NCI-H2227 (cell line): ENCODE measurements at regions not wholly inside any gene's neighbourhood (a gene's known extent, or its start where the extent isn't known, plus 50 kb on each side); places are given as distances from the start of the nearest gene placed in this dataset.
"Not testable (repeated sequence)": the region's sequence is repeated elsewhere in the genome, so short reads cannot be mapped to it uniquely, and the experiment has no call there.

Experiments
- DNase-seq: peaks from one replicate; lab custom pipeline; 2025; ENCODE audit not compliant: unreplicated experiment; lab: John Stamatoyannopoulos, UW

GRCh38 chr3:193118907-193119306 lies 122.1 kb upstream of the PLAAT1 start:
- DNase-seq = no peak

DNA sequence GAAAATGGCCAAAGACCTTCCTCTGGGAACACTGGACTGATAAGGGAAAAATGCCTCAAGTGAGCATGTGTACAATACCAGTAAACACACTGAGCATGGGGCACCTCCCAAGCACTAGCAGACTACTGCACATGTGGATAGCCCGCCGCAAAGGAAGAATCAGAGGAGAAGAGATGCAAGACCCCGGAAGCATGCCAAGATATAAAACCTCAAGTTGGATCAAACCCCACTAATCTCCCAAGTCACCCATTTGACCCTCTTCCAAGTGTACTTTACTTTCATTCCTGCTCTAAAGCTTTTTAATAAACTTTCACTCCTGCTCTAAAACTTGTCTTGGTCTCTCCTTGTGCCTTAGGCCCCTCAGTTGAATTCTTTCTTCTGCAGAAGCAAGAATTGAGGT lies 121.1 kb upstream of the PLAAT1 start:
- no peak for DNase-seq

- no peak for DNase-seq
These were observed 116.2 kb upstream of the PLAAT1 start for GRCh38 chr3:193124861-193125260.

GRCh38 chr3:193129607-193130006 lies 111.4 kb upstream of the PLAAT1 start:
- DNase-seq = no peak

GRCh38 chr3:193130576-193130975 lies 110.4 kb upstream of the PLAAT1 start:
- no peak for DNase-seq

DNA sequence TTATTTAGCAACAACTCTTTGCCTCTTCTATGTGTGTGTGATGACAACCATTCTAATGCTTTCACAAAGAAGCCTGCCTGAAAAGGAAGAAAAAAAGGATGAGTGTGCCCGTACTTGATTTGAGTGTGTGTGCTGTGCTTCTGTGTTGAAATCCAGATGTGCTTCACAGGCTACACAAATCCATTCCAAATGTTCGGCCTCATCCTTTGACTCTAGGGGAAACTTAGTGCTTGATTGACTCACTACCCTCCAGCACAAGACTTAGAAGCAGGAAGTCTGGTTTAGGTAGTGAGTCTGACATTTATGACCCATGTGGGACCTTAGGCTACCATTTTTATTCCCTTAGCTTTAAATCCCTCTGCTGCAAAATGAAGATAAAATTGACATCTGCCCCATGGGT lies 108.8 kb upstream of the PLAAT1 start:
- DNase-seq = no peak

GRCh38 chr3:193132964-193133363 lies 108.1 kb upstream of the PLAAT1 start:
- DNase-seq = no peak

- no peak for DNase-seq
These were observed 106.2 kb upstream of the PLAAT1 start for GRCh38 chr3:193134856-193135255.

DNA sequence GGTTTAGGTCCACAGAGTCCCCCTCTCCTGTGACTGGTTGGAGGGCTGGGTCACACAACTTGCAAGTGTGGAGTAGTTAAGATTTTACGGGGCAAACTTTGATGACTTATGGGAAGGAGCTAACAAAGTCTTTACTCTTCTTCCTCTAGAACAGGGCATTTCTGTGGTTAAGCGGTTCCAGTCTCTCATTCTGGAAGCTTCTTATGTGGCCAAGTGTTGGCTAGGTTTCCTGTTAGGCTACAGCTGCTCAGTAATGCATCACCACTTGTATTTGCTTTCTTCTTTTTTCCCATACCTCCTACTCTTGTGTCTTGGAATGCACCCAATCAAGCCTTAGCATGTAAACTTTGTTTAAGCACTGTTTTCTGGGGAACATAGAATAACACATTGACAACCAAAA lies 100.6 kb upstream of the PLAAT1 start:
- DNase-seq = no peak

- DNase-seq = no peak
These were observed 95.8 kb upstream of the PLAAT1 start for GRCh38 chr3:193145248-193145647.

DNA sequence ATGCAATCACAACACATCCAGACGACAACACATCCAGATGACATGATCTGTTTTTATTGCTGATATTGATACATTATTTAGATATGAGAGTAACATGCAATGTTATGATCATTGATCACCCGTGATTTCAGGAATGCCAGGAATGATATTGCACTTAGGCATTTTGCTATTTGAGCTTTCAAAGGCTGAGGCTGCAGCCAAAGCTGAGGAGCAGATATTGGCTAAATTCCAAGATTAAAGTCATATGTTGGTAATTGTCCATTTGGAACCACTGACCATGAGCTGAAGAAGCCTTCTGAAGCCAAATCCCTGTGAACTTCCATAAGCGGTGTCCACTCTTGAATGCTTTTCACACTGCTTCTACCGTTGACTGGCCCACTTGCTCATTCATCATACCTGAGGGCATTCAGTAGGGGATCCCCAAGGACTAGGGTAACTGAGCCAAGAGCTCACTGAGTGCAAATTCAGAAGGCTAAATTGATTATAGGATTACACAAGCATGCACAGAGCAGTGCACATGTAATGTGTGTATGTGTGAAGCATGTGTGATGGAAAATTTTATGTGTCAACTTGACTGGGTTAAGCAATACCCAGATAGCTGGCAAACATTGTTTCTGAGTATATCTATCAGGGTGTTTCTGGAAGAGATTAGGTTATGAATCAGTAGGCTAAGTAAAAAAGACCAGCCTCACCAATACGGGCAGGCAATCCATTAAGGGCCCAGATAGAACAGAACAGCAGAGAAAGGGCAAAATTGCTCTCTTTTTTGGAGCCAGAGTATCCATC lies 92.1 kb upstream of the PLAAT1 start:
- no peak for DNase-seq

DNA sequence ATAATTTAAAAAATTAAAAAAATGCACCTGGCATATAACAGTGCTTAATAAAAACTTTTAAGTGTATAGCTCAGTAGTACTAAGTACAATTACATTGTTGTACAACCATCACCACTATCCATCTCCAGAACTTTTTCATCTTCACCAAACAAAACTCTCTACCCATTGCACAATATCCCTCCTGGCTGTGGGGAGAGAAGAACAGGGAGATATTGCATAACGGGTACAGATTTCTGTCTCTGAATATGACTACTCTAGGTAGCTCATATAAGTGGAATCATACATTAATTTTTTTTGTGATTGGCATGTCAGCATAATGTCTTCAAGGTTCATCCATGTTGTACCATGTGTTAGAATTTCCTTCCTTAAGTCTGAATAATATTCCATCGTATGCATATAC lies 91.0 kb upstream of the PLAAT1 start:
- DNase-seq = no peak

DNA sequence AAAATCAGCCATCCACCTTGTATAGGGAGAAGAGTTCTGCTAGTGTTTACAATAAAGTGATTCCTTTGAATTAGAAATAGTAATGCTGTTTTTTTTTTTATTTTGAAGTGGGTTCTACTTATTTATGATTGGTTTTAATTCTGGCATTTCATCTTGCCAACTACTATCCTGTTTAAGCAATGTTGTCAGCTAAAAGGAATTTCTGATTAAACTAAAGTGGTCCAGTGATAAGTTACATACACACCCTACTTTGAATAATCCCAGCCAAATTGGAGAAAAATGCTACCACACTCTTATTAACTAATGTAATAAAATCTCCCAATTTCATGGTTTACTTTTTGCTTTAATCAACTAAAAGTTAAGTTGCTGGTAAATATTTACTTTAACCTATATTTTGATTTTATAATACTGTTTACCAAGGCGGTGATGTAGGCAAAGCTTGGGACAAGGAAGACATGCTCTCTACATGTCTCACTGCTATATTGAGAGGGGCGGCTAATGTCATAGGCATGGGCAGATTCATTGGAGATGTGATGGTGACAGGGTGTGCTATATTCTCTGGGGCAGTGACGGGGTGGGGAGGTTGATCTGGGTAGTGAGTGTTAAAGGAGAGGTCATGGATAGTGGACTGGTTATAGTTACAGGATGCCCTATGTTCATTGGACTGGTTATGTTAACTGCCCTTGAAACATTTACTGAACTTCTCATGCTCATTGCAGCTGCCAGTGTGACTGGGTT lies 85.8 kb upstream of the PLAAT1 start:
- not testable (repeated sequence) for DNase-seq

GRCh38 chr3:193157051-193157450 lies 84.0 kb upstream of the PLAAT1 start:
- no peak for DNase-seq

GRCh38 chr3:193165431-193166120 lies 75.4 kb upstream of the PLAAT1 start:
- no peak for DNase-seq

GRCh38 chr3:193168931-193169330 lies 72.1 kb upstream of the PLAAT1 start:
- DNase-seq = no peak

DNA sequence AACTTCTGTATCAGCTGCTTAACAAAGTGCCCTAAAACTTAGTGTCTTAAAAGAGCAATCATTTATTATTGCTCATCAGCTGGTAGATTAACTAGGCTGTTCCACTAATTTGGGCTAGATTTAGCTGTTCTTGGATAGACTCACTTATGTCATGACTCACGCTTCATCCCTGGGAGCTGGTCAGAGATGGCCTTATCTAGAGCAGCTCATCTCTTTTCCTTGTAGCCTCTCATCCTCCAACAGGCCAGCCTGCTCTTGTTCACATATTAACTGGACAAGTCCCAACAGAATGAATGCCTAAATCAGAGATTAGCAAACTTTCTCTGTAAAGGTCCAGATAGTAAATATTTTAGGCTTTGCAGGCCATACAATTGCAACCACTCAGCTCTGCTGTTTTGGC lies 66.9 kb upstream of the PLAAT1 start:
- no peak for DNase-seq

DNA sequence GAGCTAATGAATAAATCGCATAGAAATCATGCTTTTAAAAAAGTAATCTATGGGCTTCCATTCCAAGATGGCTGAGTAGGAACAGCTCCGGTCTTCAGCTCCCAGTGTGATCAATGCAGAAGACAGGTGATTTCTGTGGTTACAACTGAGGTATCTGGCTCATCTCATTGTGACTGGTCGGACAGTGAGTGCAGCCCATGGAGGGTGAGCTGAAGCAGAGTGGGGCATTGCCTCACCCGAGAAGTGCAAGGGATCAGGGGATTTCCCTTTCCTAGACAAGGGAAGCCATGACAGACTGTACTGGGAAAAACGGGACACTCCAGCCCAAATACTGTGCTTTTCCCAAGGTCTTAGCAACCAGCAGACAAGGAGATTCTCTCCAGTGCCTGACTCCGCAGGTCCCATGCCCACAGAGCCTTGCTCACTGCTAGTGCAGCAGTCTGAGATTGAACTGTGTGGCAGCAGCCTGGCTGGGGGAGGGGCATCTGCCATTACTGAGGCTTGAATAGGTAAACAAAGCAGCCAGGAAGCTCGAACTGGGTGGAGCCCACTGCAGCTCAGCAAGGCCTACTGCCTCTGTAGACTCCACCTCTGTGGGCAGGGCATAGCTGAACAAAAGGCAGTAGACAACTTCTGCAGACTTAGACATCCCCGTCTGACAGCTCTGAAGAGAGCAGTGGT lies 61.5 kb upstream of the PLAAT1 start:
- not testable (repeated sequence) for DNase-seq

DNA sequence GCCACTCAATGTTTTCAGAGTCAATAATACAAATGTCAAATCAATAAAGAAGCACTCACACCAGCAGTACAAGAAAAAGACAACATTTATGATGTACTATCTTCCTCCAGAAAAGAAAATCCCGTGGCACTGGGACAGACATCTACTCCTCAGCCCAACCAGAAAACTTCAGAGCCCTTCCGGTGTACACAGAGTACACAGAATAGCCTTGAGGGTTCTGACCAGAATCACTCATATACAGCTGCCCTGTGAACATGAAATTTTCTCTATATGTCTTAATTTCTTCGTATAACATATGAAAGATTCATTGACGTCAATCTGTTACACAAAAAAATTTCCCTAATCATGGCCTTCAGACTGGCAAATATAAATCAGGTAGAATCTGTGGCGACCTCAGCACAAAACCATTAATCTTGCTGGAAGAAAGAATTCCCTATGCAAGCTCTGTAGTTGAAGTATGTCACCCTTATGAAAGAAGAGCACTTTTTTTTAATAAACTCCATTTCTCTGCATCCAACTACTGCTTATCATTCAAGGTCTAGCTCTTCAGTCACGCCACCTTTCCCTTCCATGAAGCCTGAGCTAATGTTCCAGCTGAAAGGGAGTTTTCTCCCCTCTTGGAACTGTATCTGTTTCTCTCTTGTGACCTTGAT lies 53.8 kb upstream of the PLAAT1 start:
- no peak for DNase-seq

GRCh38 chr3:193190146-193190786 lies 50.8 kb upstream of the PLAAT1 start:
- no peak for DNase-seq
